Heart right ventricle (tissue), 16 donors: ENCODE measurements at regions not wholly inside any gene's neighbourhood (a gene's known extent, or its start where the extent isn't known, plus 50 kb on each side); places are given as distances from the start of the nearest gene placed in this dataset.

ENCODE experiments used
- ATAC-seq, 8 donors: fragments of 200-7000 bp; cut with Tn5 transposase; one replicate each; pipeline ENCODE4 v1.9.1; 2020; ENCODE audit warnings: mild to moderate bottlenecking in 8 of 8, moderate library complexity in 8 of 8, moderate number of reproducible peaks in 1 of 8
- DNase-seq, 2 donors: peaks; one replicate each; pipeline ENCODE4 v3.0.0-alpha.2; 2020
- H3K27ac ChIP-seq, 10 donors: fragments of 200-600 bp; sonication (generic) in 2 of 10; one replicate each; pipeline versions ENCODE4 v1.5.0 to v1.8.0; 2020 to 2022; ENCODE audit warnings: mild to moderate bottlenecking in 3 of 10
- H3K27me3 ChIP-seq, 7 donors: fragments of 200-600 bp; one replicate each; pipeline ENCODE4 v1.8.0; 2021 to 2022; ENCODE audit warnings: mild to moderate bottlenecking in 2 of 7
- H3K36me3 ChIP-seq, 9 donors: fragments of 200-600 bp; sonication (generic) in 1 of 9; one replicate each; pipeline versions ENCODE4 v1.5.0 to v1.8.0; 2020 to 2022; ENCODE audit warnings: mild to moderate bottlenecking in 2 of 9
- H3K4me1 ChIP-seq, 9 donors: fragments of 200-600 bp; sonication (generic) in 1 of 9; one replicate each; pipeline versions ENCODE4 v1.5.0 to v1.8.0; 2020 to 2022; ENCODE audit warnings: mild to moderate bottlenecking in 4 of 9
- H3K4me3 ChIP-seq, 10 donors: fragments of 200-600 bp; sonication (generic) in 2 of 10; one replicate each; pipeline versions ENCODE4 v1.5.0 to v1.8.0; 2020 to 2022; ENCODE audit warnings: mild to moderate bottlenecking in 7 of 10, moderate library complexity in 2 of 10
- H3K9me3 ChIP-seq, 11 donors: fragments of 200-600 bp in 10 of 11; sonication (generic) in 2 of 11; one replicate each; pipeline versions ENCODE4 v1.5.0 to v1.8.0; 2013 to 2022; ENCODE audit warnings: mild to moderate bottlenecking in 2 of 11, control low read depth in 1 of 11, moderate library complexity in 1 of 11
- CTCF ChIP-seq, 9 donors: fragments of 200-600 bp; sonication (generic) in 2 of 9; IDR thresholded peaks; one replicate each; pipeline versions ENCODE4 v1.5.0 to v1.8.0; 2021 to 2022; ENCODE audit warnings: antibody characterized with exemption in 9 of 9, mild to moderate bottlenecking in 5 of 9, moderate library complexity in 1 of 9
- WGBS, 2 donors: extraction: QIAGEN DNeasy Blood & Tissue Kit; methylation state at CpG; one replicate each; pipeline ENCODE4 v1.1.7; 2013; ENCODE audit warnings: inconsistent platforms in 1 of 2; 5-methylcytosine and 5-hydroxymethylcytosine counted together
- intact Hi-C, 10 donors: fragments of 100-400 bp; cut with DNase I; formaldehyde crosslinking; loops; one replicate each; pipeline versions ENCODE4 v1.11.1 to v1.14.2; 2022
- donor health status: Arrhythmogenic right ventricular cardiomyopathy.
- donor health status: ischemic (EF 13 %, LVEDD 7.1; RV severe dilation, severe dysfunction).
- donor health status: healthy with polysubstance abuse.
- donor health status: DM: no; HTN: yes; CAD: no.
- donor health status: DM: no; HTN: no; CAD: no.
- donor health status: ischemic (EF 25% LVEDD 6.9; RV normal size, moderate dysfunction).
- donor health status: ischemic (EF 25% LVEDD 5.7; RV mildly dilated, moderate dysfunction).
- donor health status: healthy.
- donor health status: DM: yes; HTN: yes; CAD: no.
- donor health status: Ischemic cardiomyopathy.
- donor health status: ischemic (EF 35%, LVEDD 5.7; RV mildly dilated, moderate dysfunction).
- donor health status: nonischemic (EF 11% LVEDD 7.7; RV severe dilation, severe dysfunction).
- donor health status: DM: yes; HTN: yes; CAD: no.
- donor health status: PGD.
- donor health status: ischemic (EF 29% LVEDD 5.4; RV normal size, mild dysfunction).
- donor health status: nonischemic (EF 23%, LVEDD 6.1; RV moderate dilation, normal function).

GRCh38 chr2:22290302-22290701, 1094.7 kb upstream of the KLHL29 start:
- Histone ChIP-seq H3K27ac (no peak overlapping the region), H3K4me3 (no peak overlapping the region), H3K27me3 (no peaks in the 10 kb centered on the region), H3K9me3 (no peaks in the 10 kb centered on the region), H3K4me1 (no peaks in the 10 kb centered on the region), H3K36me3 (no peaks in the 10 kb centered on the region)
- DNase-seq, result no peak
- ATAC-seq, result no peak
- intact Hi-C loops, result no loop called here
- TF ChIP-seq CTCF (IDR thresholded peaks at IDR 0.05), result no peak
- WGBS, 2 donors, result 73 to 75% methylated on average over 1 of the region's 1 CpG

- H3K27me3 ChIP-seq, result no peaks in the 10 kb centered on the region
- DNase-seq (no peak), ATAC-seq (no peak)
- no peak overlapping the region for H3K27ac ChIP-seq
- 75 to 81% methylated on average over 4 of the region's 4 CpGs for WGBS, 2 donors
- intact Hi-C loops, result no loop called here
- H3K4me1 ChIP-seq, result no peaks in the 10 kb centered on the region
- no peak for TF ChIP-seq CTCF (IDR thresholded peaks at IDR 0.05)
- H3K4me3 ChIP-seq, result no peak overlapping the region
- no peaks in the 10 kb centered on the region for H3K36me3 ChIP-seq
- no peaks in the 10 kb centered on the region for H3K9me3 ChIP-seq
Observed at GRCh38 chr2:22290909-22291473, 1094.0 kb upstream of the KLHL29 start.

GRCh38 chr2:22301228-22301627, 1083.8 kb upstream of the KLHL29 start:
- peaks cover 0 to 4% (median 0%) of the 10 kb centered on the region in 7 donors for H3K27me3 ChIP-seq
- H3K9me3 ChIP-seq, result peaks cover 0 to 15% (median 0%) of the 10 kb centered on the region in 11 donors
- ATAC-seq, result no peak
- H3K4me1 ChIP-seq, result no peaks in the 10 kb centered on the region
- no peak overlapping the region for H3K4me3 ChIP-seq
- no peaks in the 10 kb centered on the region for H3K36me3 ChIP-seq
- no peak overlapping the region for H3K27ac ChIP-seq
- WGBS, 2 donors, result 82 to 83% methylated on average over 6 of the region's 6 CpGs
- no peak for TF ChIP-seq CTCF (IDR thresholded peaks at IDR 0.05)
- DNase-seq, result no peak
- intact Hi-C loops, result no loop called here

- H3K4me3 ChIP-seq, result no peak overlapping the region
- H3K36me3 ChIP-seq, result no peaks in the 10 kb centered on the region
- H3K9me3 ChIP-seq, result peaks cover 0 to 35% (median 8%) of the 10 kb centered on the region in 11 donors
- H3K27me3 ChIP-seq, result peaks cover 0 to 4% (median 0%) of the 10 kb centered on the region in 7 donors
- ATAC-seq, result no peak
- 80 to 83% methylated on average over 4 of the region's 4 CpGs for WGBS, 2 donors
- no peak for DNase-seq
- intact Hi-C loops, result no loop called here
- no peaks in the 10 kb centered on the region for H3K4me1 ChIP-seq
- H3K27ac ChIP-seq, result no peak overlapping the region
- TF ChIP-seq CTCF (IDR thresholded peaks at IDR 0.05), result no peak
Observed at GRCh38 chr2:22326250-22326649, 1058.7 kb upstream of the KLHL29 start.
